IPS DF 6.9 (cell line): ENCODE measurements at regions not wholly inside any gene's neighbourhood (a gene's known extent, or its start where the extent isn't known, plus 50 kb on each side); places are given as distances from the start of the nearest gene placed in this dataset.

Experiments
- DNase-seq: peaks from one replicate; pipeline ENCODE4 v3.0.0-alpha.2; 2013; ENCODE audit warnings: low read depth, low spot score
- H3K27ac ChIP-seq: one replicate; pipeline ENCODE4 v1.5.1; 2013; ENCODE audit warnings: low read length, control low read depth
- H3K27me3 ChIP-seq: 2 replicates; pipeline ENCODE4 v1.6.1; 2013; ENCODE audit warnings: mild to moderate bottlenecking, low read length; ENCODE audit not compliant: control insufficient read depth, insufficient read depth
- H3K36me3 ChIP-seq: 2 replicates; pipeline ENCODE4 v1.6.1; 2013; ENCODE audit warnings: low read length; ENCODE audit not compliant: control insufficient read depth, insufficient read depth
- H3K4me1 ChIP-seq: 2 replicates; pipeline ENCODE4 v1.6.1; 2013; ENCODE audit warnings: low read length; ENCODE audit not compliant: control insufficient read depth, insufficient read depth
- H3K4me3 ChIP-seq: 2 replicates; pipeline ENCODE4 v1.5.1; 2013; ENCODE audit warnings: mild to moderate bottlenecking, low read length
- H3K9me3 ChIP-seq: 2 replicates; pipeline ENCODE4 v1.6.1; 2013; ENCODE audit warnings: low read length, inconsistent platforms; ENCODE audit not compliant: control insufficient read depth, insufficient read depth
- WGBS: extraction: QIAGEN DNeasy Blood & Tissue Kit; methylation state at CpG from one replicate; pipeline ENCODE4 v1.1.7; 2013; ENCODE audit warnings: mixed read lengths, missing lambda C conversion rate; ENCODE audit not compliant: insufficient read length, insufficient coverage; 5-methylcytosine and 5-hydroxymethylcytosine counted together

- no peaks in the 10 kb centered on the region for H3K4me1 ChIP-seq
- H3K36me3 ChIP-seq: no peaks in the 10 kb centered on the region
- no CpG with 5 or more reads among the region's 2 CpGs for WGBS
- no peak for DNase-seq
- H3K9me3 ChIP-seq: no peaks in the 10 kb centered on the region
- no peak overlapping the region for H3K4me3 ChIP-seq
- H3K27ac ChIP-seq: no peak overlapping the region
- no peaks in the 10 kb centered on the region for H3K27me3 ChIP-seq
Measured at GRCh38 chr9:124196814-124197176, 61.0 kb upstream of the NEK6 start.

GRCh38 chr9:124197177-124198095 is 60.3 kb upstream of the NEK6 start:
- Histone ChIP-seq H3K27me3 (no peaks in the 10 kb centered on the region), H3K4me3 (no peak overlapping the region), H3K4me1 (no peaks in the 10 kb centered on the region), H3K27ac (no peak overlapping the region), H3K36me3 (no peaks in the 10 kb centered on the region), H3K9me3 (no peaks in the 10 kb centered on the region)
- WGBS: no CpG with 5 or more reads among the region's 14 CpGs
- no peak for DNase-seq

- no peaks in the 10 kb centered on the region for H3K4me1 ChIP-seq
- no peaks in the 10 kb centered on the region for H3K36me3 ChIP-seq
- no peak for DNase-seq
- H3K27ac ChIP-seq: no peak overlapping the region
- no peaks in the 10 kb centered on the region for H3K27me3 ChIP-seq
- WGBS: no CpG with 5 or more reads among the region's 5 CpGs
- H3K9me3 ChIP-seq: no peaks in the 10 kb centered on the region
- H3K4me3 ChIP-seq: no peak overlapping the region
Measured at GRCh38 chr9:124198331-124198730, 59.4 kb upstream of the NEK6 start.

- Histone ChIP-seq H3K27ac (no peak overlapping the region), H3K36me3 (no peaks in the 10 kb centered on the region), H3K4me3 (no peak overlapping the region), H3K27me3 (no peaks in the 10 kb centered on the region), H3K9me3 (no peaks in the 10 kb centered on the region), H3K4me1 (no peaks in the 10 kb centered on the region)
- DNase-seq: no peak
- WGBS: no CpG with 5 or more reads among the region's 4 CpGs
Measured at GRCh38 chr9:124198948-124199347, 58.8 kb upstream of the NEK6 start.

- Histone ChIP-seq H3K4me1 (no peaks in the 10 kb centered on the region), H3K27me3 (no peaks in the 10 kb centered on the region), H3K36me3 (no peaks in the 10 kb centered on the region), H3K9me3 (no peaks in the 10 kb centered on the region), H3K4me3 (no peak overlapping the region), H3K27ac (no peak overlapping the region)
- DNase-seq: no peak
- WGBS: no CpG with 5 or more reads among the region's 3 CpGs
Measured at GRCh38 chr9:124199474-124199873, 58.3 kb upstream of the NEK6 start.

- H3K36me3 ChIP-seq: no peaks in the 10 kb centered on the region
- H3K4me3 ChIP-seq: no peak overlapping the region
- no peak for DNase-seq
- no peaks in the 10 kb centered on the region for H3K27me3 ChIP-seq
- no peaks in the 10 kb centered on the region for H3K4me1 ChIP-seq
- H3K27ac ChIP-seq: no peak overlapping the region
- no CpG with 5 or more reads among the region's 5 CpGs for WGBS
- H3K9me3 ChIP-seq: no peaks in the 10 kb centered on the region
Measured at GRCh38 chr9:124202447-124202971, 55.2 kb upstream of the NEK6 start.

GRCh38 chr9:124205686-124206352 is 51.9 kb upstream of the NEK6 start:
- no peak for DNase-seq
- no CpG with 5 or more reads among the region's 2 CpGs for WGBS
- no peak overlapping the region for H3K4me3 ChIP-seq
- H3K27me3 ChIP-seq: no peaks in the 10 kb centered on the region
- no peaks in the 10 kb centered on the region for H3K36me3 ChIP-seq
- H3K4me1 ChIP-seq: no peaks in the 10 kb centered on the region
- H3K9me3 ChIP-seq: no peaks in the 10 kb centered on the region
- H3K27ac ChIP-seq: no peak overlapping the region

- no peak overlapping the region for H3K27ac ChIP-seq
Measured at GRCh38 chr9:124206391-124206790, 51.4 kb upstream of the NEK6 start.

More at GRCh38 chr9:124206391-124206790, 51.4 kb upstream of the NEK6 start:
- no peak for DNase-seq
- H3K36me3 ChIP-seq: no peaks in the 10 kb centered on the region
- WGBS: no CpG with 5 or more reads among the region's 2 CpGs
- H3K27me3 ChIP-seq: no peaks in the 10 kb centered on the region
- H3K9me3 ChIP-seq: no peaks in the 10 kb centered on the region
- no peaks in the 10 kb centered on the region for H3K4me1 ChIP-seq
- H3K4me3 ChIP-seq: no peak overlapping the region
